H9 (cell line): ENCODE measurements at regions not wholly inside any gene's neighbourhood (a gene's known extent, or its start where the extent isn't known, plus 50 kb on each side); places are given as distances from the start of the nearest gene placed in this dataset.

Experiments
- DNase-seq: peaks from one replicate; pipeline ENCODE4 v3.0.0-alpha.2; 2017
- H2AFZ ChIP-seq: one replicate; pipeline ENCODE4 v1.6.1; 2013; ENCODE audit warnings: mild to moderate bottlenecking, low read length, control low read depth, moderate library complexity
- H2AK5ac ChIP-seq: 2 replicates; pipeline ENCODE4 v1.6.1; 2013; ENCODE audit warnings: low read length, control low read depth, mixed read lengths; ENCODE audit not compliant: insufficient read length
- H2BK120ac ChIP-seq: one replicate; pipeline ENCODE4 v1.6.1; 2013; ENCODE audit warnings: low read depth, mild to moderate bottlenecking, low read length, control low read depth, inconsistent platforms; ENCODE audit not compliant: poor library complexity, severe bottlenecking
- H2BK12ac ChIP-seq: 2 replicates; pipeline ENCODE4 v1.6.1; 2013; ENCODE audit warnings: low read length, control low read depth, mixed read lengths, low read depth; ENCODE audit not compliant: insufficient read length
- H2BK15ac ChIP-seq: 2 replicates; pipeline ENCODE4 v1.6.1; 2013; ENCODE audit warnings: low read depth, low read length, control low read depth
- H2BK20ac ChIP-seq: one replicate; pipeline ENCODE4 v1.6.1; 2013; ENCODE audit warnings: low read depth, mild to moderate bottlenecking, low read length, control low read depth, inconsistent platforms; ENCODE audit not compliant: poor library complexity, severe bottlenecking
- H2BK5ac ChIP-seq: 2 replicates; pipeline ENCODE4 v1.6.1; 2013; ENCODE audit warnings: low read length, control low read depth, mixed read lengths; ENCODE audit not compliant: insufficient read length
- H3K14ac ChIP-seq: 2 replicates; pipeline ENCODE4 v1.6.1; 2013; ENCODE audit warnings: low read length, control low read depth; ENCODE audit not compliant: insufficient read depth
- H3K18ac ChIP-seq: 2 replicates; pipeline ENCODE4 v1.6.1; 2013; ENCODE audit warnings: low read depth, mild to moderate bottlenecking, mixed read lengths, low read length, control low read depth; ENCODE audit not compliant: insufficient read length
- H3K23ac ChIP-seq: 2 replicates; pipeline ENCODE4 v1.6.1; 2013; ENCODE audit warnings: low read length, control low read depth, mixed read lengths, low read depth; ENCODE audit not compliant: insufficient read length
- H3K23me2 ChIP-seq: 2 replicates; pipeline ENCODE4 v1.6.1; 2013; ENCODE audit warnings: low read depth, mild to moderate bottlenecking, mixed read lengths, low read length, control low read depth; ENCODE audit not compliant: insufficient read length, poor library complexity, severe bottlenecking
- H3K27ac ChIP-seq: 2 replicates; pipeline ENCODE4 v1.5.1; 2013; ENCODE audit warnings: low read length, control low read depth, mixed read lengths, low read depth; ENCODE audit not compliant: insufficient read length
- H3K27me3 ChIP-seq: 2 replicates; pipeline ENCODE4 v1.6.1; 2013; ENCODE audit warnings: low read length, control low read depth, inconsistent platforms; ENCODE audit not compliant: insufficient read depth
- H3K4ac ChIP-seq: 2 replicates; pipeline ENCODE4 v1.6.1; 2013; ENCODE audit warnings: low read depth, mild to moderate bottlenecking, control low read depth, inconsistent platforms, low read length, moderate library complexity
- H3K4me1 ChIP-seq: 2 replicates; pipeline ENCODE4 v1.6.1; 2013; ENCODE audit warnings: low read length, control low read depth, inconsistent platforms; ENCODE audit not compliant: insufficient read depth
- H3K4me2 ChIP-seq: 2 replicates; pipeline ENCODE4 v1.6.1; 2013; ENCODE audit warnings: low read length, control low read depth, mixed read lengths; ENCODE audit not compliant: insufficient read length, insufficient read depth
- H3K56ac ChIP-seq: 2 replicates; pipeline ENCODE4 v1.6.1; 2013; ENCODE audit warnings: low read depth, mild to moderate bottlenecking, mixed read lengths, low read length, control low read depth; ENCODE audit not compliant: insufficient read length
- H3K79me1 ChIP-seq: 2 replicates; pipeline ENCODE4 v1.6.1; 2013; ENCODE audit warnings: low read depth, mild to moderate bottlenecking, moderate library complexity, low read length, control low read depth, inconsistent platforms; ENCODE audit not compliant: insufficient read depth, poor library complexity, severe bottlenecking
- H3K79me2 ChIP-seq: 2 replicates; pipeline ENCODE4 v1.6.1; 2013; ENCODE audit warnings: low read length, control low read depth, inconsistent platforms; ENCODE audit not compliant: insufficient read depth
- H3K9ac ChIP-seq: 2 replicates; pipeline ENCODE4 v1.6.1; 2013; ENCODE audit warnings: low read length, control low read depth, mixed read lengths; ENCODE audit not compliant: insufficient read length; ENCODE audit errors: extremely low read depth
- H3K9me3 ChIP-seq: one replicate; pipeline ENCODE4 v1.6.1; 2013; ENCODE audit warnings: low read depth, low read length, inconsistent platforms; ENCODE audit not compliant: control insufficient read depth
- H3T11ph ChIP-seq: one replicate; pipeline ENCODE4 v1.6.1; 2013; ENCODE audit warnings: mild to moderate bottlenecking, low read length, control low read depth, inconsistent platforms
- H4K20me1 ChIP-seq: one replicate; pipeline ENCODE4 v1.6.1; 2013; ENCODE audit not compliant: control insufficient read depth, insufficient read length, insufficient read depth
- H4K5ac ChIP-seq: 2 replicates; pipeline ENCODE4 v1.6.1; 2013; ENCODE audit warnings: low read depth, mild to moderate bottlenecking, mixed read lengths, low read length, control low read depth; ENCODE audit not compliant: insufficient read length
- H4K8ac ChIP-seq: replicated peaks from 2 replicates; pipeline ENCODE4 v1.6.1; 2013; ENCODE audit warnings: low read length, control low read depth, mixed read lengths, low read depth; ENCODE audit not compliant: insufficient read length
- H4K91ac ChIP-seq: 2 replicates; pipeline ENCODE4 v1.6.1; 2013; ENCODE audit warnings: low read depth, mild to moderate bottlenecking, moderate library complexity, mixed read lengths, low read length, control low read depth; ENCODE audit not compliant: insufficient read length
- H3K27ac Mint-ChIP-seq, 3 experiments: 2 replicates in 2 of 3; 3 replicates in 1 of 3; pipeline ENCODE4 v1.8.0; 2020 to 2021; ENCODE audit warnings: mixed read lengths in 3 of 3, mild to moderate bottlenecking in 1 of 3, moderate library complexity in 1 of 3
- H3K27me3 Mint-ChIP-seq: 2 replicates; pipeline ENCODE4 v1.8.0; 2021; ENCODE audit warnings: low read depth, mild to moderate bottlenecking, moderate library complexity, mixed read lengths
- H3K36me3 Mint-ChIP-seq, 3 experiments: 2 replicates in 2 of 3; 3 replicates in 1 of 3; pipeline ENCODE4 v1.8.0; 2020 to 2021; ENCODE audit warnings: low read depth in 3 of 3, mixed read lengths in 3 of 3; ENCODE audit not compliant: insufficient read depth in 1 of 3
- H3K4me1 Mint-ChIP-seq, 2 experiments: 2 replicates each; pipeline ENCODE4 v1.8.0; 2020; ENCODE audit warnings: mixed read lengths in 2 of 2
- H3K4me3 Mint-ChIP-seq, 2 experiments: 2 replicates in 1 of 2; 3 replicates in 1 of 2; pipeline ENCODE4 v1.8.0; 2020 to 2021; ENCODE audit warnings: mild to moderate bottlenecking in 2 of 2, mixed read lengths in 2 of 2, moderate library complexity in 1 of 2
- H3K9me3 Mint-ChIP-seq, 2 experiments: 2 replicates in 1 of 2; 3 replicates in 1 of 2; pipeline ENCODE4 v1.8.0; 2020; ENCODE audit warnings: mild to moderate bottlenecking in 2 of 2, mixed read lengths in 2 of 2, moderate library complexity in 1 of 2
- WGBS: extraction: QIAGEN DNeasy Blood & Tissue Kit; methylation state at CpG from one replicate; pipeline ENCODE4 v1.1.7; 2013; ENCODE audit warnings: missing lambda C conversion rate, low lambda C conversion rate, mixed read lengths; ENCODE audit not compliant: insufficient read length; ENCODE audit errors: extremely low coverage; 5-methylcytosine and 5-hydroxymethylcytosine counted together
- TF ChIP-seq, protein P1 (sequence below): fragments of 200-600 bp; sonication (generic); conservative IDR thresholded peaks from 3 replicates; pipeline ENCODE4 v1.8.0; 2021; ENCODE audit warnings: antibody characterized with exemption, mild to moderate bottlenecking

DNA sequence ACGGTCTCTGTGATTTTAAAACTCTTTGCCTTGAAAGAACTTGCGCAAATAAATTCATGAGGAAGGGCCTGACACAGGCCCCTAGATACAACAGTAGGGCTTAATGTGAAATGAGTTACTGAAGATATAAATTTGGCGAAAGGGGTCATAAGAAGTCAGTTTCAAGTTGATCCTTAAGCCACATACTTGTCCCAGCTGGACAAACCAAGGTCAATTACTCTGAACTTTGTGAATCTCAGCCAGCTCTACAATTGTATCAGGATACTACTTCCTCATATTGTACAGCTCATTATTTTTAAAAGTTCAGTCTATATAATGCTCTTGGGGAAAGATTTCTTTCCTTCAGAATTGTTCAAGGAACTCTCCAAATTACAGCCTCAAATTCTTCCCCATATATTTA lies 432.8 kb downstream of the METTL4 start:
- Mint-ChIP-seq H3K9me3 (no peaks in the 10 kb centered on the region), H3K4me1 (peaks cover 3 to 4% of the 10 kb centered on the region in 2 experiments; a peak in 2 of 4 replicates)
- no peak overlapping the region for H4K91ac ChIP-seq

More for the DNA sequence above, 432.8 kb downstream of the METTL4 start:
- Histone ChIP-seq H2AK5ac (no peak overlapping the region), H3K79me2 (no peaks in the 10 kb centered on the region), H3K18ac (no peak overlapping the region), H2BK20ac (no peak overlapping the region), H2AFZ (no peak overlapping the region), H3K27me3 (no peaks in the 10 kb centered on the region), H3K27ac (no peak overlapping the region), H3K4me2 (no peak overlapping the region), H3K9ac (no peak overlapping the region), H3K4me1 (no peaks in the 10 kb centered on the region), H3K79me1 (no peaks in the 10 kb centered on the region), H3K9me3 (no peaks in the 10 kb centered on the region), H3K14ac (no peak overlapping the region), H2BK12ac (no peak overlapping the region), H3K4ac (no peak overlapping the region), H3T11ph (no peak overlapping the region), H4K8ac (no peak overlapping the region), H3K56ac (no peak overlapping the region), H2BK5ac (no peak overlapping the region), H3K23ac (no peak overlapping the region), H4K5ac (no peak overlapping the region), H2BK120ac (no peak overlapping the region), H4K20me1 (no peaks in the 10 kb centered on the region), H2BK15ac (no peak overlapping the region), H3K23me2 (no peaks in the 10 kb centered on the region)
- no peak overlapping the region for H3K4me3 Mint-ChIP-seq
- H3K27me3 Mint-ChIP-seq = no peaks in the 10 kb centered on the region
- no peak overlapping the region for H3K27ac Mint-ChIP-seq
- WGBS = no CpG with 5 or more reads among the region's 3 CpGs
- DNase-seq = no peak
- H3K36me3 Mint-ChIP-seq = no peaks in the 10 kb centered on the region
- TF ChIP-seq, protein P1, sequence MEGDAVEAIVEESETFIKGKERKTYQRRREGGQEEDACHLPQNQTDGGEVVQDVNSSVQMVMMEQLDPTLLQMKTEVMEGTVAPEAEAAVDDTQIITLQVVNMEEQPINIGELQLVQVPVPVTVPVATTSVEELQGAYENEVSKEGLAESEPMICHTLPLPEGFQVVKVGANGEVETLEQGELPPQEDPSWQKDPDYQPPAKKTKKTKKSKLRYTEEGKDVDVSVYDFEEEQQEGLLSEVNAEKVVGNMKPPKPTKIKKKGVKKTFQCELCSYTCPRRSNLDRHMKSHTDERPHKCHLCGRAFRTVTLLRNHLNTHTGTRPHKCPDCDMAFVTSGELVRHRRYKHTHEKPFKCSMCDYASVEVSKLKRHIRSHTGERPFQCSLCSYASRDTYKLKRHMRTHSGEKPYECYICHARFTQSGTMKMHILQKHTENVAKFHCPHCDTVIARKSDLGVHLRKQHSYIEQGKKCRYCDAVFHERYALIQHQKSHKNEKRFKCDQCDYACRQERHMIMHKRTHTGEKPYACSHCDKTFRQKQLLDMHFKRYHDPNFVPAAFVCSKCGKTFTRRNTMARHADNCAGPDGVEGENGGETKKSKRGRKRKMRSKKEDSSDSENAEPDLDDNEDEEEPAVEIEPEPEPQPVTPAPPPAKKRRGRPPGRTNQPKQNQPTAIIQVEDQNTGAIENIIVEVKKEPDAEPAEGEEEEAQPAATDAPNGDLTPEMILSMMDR = no peak
